OCI-LY3 (cell line): ENCODE measurements at regions not wholly inside any gene's neighbourhood (a gene's known extent, or its start where the extent isn't known, plus 50 kb on each side); places are given as distances from the start of the nearest gene placed in this dataset.
"Not testable (repeated sequence)": the region's sequence is repeated elsewhere in the genome, so short reads cannot be mapped to it uniquely, and the experiment has no call there.

ENCODE experiments used
- H2AFZ ChIP-seq: fragments of 200-600, 300-600 bp; shearing (Covaris generic); 2 replicates; pipeline ENCODE4 v1.6.0; 2014; ENCODE audit warnings: antibody characterized with exemption, low read depth, low read length
- H3K27ac ChIP-seq: fragments of 200-600, 300-600 bp; sonication (generic); 2 replicates; pipeline ENCODE4 v1.5.1; 2014; ENCODE audit warnings: mild to moderate bottlenecking, low read length, moderate library complexity, mixed read lengths
- H3K27me3 ChIP-seq: fragments of 200-600, 300-600 bp; sonication (generic); 2 replicates; pipeline ENCODE4 v1.6.1; 2014; ENCODE audit warnings: low read depth, low read length, mixed read lengths
- H3K36me3 ChIP-seq: fragments of 200-600, 300-600 bp; sonication (generic); replicated peaks from 2 replicates; pipeline ENCODE3; 2014; ENCODE audit warnings: low read depth, low read length, mixed read lengths
- H3K4me1 ChIP-seq: fragments of 300-600, 200-600 bp; sonication (generic); 2 replicates; pipeline ENCODE4 v1.6.1; 2014; ENCODE audit warnings: low read length, mixed read lengths
- H3K4me2 ChIP-seq: fragments of 200-600, 300-600 bp; sonication (generic); 2 replicates; pipeline ENCODE4 v1.6.1; 2014; ENCODE audit warnings: low read length, mixed read lengths
- H3K4me3 ChIP-seq: fragments of 300-600, 200-600 bp; sonication (generic); 2 replicates; pipeline ENCODE4 v1.5.1; 2014; ENCODE audit warnings: antibody characterized with exemption, mild to moderate bottlenecking, low read length, moderate library complexity
- H3K79me2 ChIP-seq: fragments of 300-600, 200-600 bp; shearing (Covaris generic); 2 replicates; pipeline ENCODE4 v1.6.1; 2014; ENCODE audit warnings: mild to moderate bottlenecking, low read length, mixed read lengths
- H3K9ac ChIP-seq: fragments of 300-600, 200-600 bp; shearing (Covaris generic); 2 replicates; pipeline ENCODE4 v1.6.0; 2014; ENCODE audit warnings: mild to moderate bottlenecking, low read length, moderate library complexity
- H3K9me3 ChIP-seq: fragments of 200-600, 300-600 bp; shearing (Covaris generic); 2 replicates; pipeline ENCODE4 v1.6.1; 2014; ENCODE audit warnings: low read length, mixed read lengths; ENCODE audit not compliant: insufficient read depth
- H4K20me1 ChIP-seq: fragments of 200-600, 300-600 bp; sonication (generic); 2 replicates; pipeline ENCODE4 v1.6.1; 2016; ENCODE audit warnings: low read length, mixed read lengths; ENCODE audit not compliant: insufficient read depth
- CTCF ChIP-seq: fragments of 200-600, 300-600 bp; sonication (generic); IDR thresholded peaks from 2 replicates; pipeline ENCODE4 v1.5.1; 2014; ENCODE audit warnings: antibody characterized with exemption, low read length, low read depth

DNA sequence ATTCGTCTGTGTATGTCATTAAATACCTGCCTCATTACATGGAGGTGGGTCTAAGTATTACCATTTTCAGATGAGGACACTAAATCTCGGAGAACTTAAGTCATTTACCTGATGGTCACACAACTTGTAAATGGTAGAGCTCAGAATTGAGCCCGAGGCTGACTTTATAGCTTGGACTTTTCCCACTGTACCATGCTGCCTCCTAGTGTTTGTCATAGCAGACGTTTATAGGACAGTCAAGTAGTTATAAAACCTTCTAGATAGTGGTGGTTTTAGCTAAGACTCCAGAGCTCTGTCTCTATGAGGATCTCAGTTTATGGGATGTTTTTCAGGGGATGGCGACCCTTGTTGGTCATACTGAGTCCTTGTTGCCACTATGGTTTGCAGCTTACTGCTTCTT is 271.8 kb downstream of the ZNF37A start:
- peak; percentile 14; the same call in 1 of the 2 replicates for TF ChIP-seq CTCF
- not testable (repeated sequence) for H3K36me3 ChIP-seq, H3K4me1 ChIP-seq, H3K27me3 ChIP-seq, H2AFZ ChIP-seq, H3K79me2 ChIP-seq, H3K9me3 ChIP-seq, H4K20me1 ChIP-seq, H3K9ac ChIP-seq, H3K4me2 ChIP-seq, H3K27ac ChIP-seq, H3K4me3 ChIP-seq

GRCh38 chr10:38383800-38384199 is 289.7 kb downstream of the ZNF37A start:
- not testable (repeated sequence) for H3K9me3 ChIP-seq, H3K4me3 ChIP-seq, H3K9ac ChIP-seq, H3K27ac ChIP-seq, H2AFZ ChIP-seq, H4K20me1 ChIP-seq, H3K4me2 ChIP-seq, H3K4me1 ChIP-seq, H3K79me2 ChIP-seq, H3K36me3 ChIP-seq, H3K27me3 ChIP-seq

DNA sequence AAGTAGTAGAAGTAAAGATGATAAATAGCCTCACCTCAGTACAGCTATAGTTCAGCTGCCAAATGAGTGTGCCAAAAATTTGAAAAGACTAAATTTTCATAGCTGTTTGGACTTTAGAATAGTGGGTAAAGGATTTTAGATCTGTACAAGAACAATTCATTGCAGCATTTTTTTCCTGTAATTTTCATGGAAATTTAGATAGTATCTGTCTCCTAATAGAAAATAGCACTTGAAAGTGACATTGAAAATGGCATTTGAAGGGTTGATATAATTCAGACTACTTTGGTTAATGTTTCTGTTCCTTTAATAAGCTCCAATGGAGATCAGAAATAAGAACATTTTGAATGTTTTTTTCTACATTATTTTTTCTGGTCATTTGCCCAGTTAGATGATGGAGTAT is 292.7 kb downstream of the ZNF37A start:
- H3K9ac ChIP-seq, H4K20me1 ChIP-seq, H3K4me2 ChIP-seq, H3K79me2 ChIP-seq, H3K36me3 ChIP-seq, H3K27me3 ChIP-seq, H3K4me1 ChIP-seq, H3K4me3 ChIP-seq, H3K27ac ChIP-seq, H3K9me3 ChIP-seq, H2AFZ ChIP-seq: not testable (repeated sequence)

DNA sequence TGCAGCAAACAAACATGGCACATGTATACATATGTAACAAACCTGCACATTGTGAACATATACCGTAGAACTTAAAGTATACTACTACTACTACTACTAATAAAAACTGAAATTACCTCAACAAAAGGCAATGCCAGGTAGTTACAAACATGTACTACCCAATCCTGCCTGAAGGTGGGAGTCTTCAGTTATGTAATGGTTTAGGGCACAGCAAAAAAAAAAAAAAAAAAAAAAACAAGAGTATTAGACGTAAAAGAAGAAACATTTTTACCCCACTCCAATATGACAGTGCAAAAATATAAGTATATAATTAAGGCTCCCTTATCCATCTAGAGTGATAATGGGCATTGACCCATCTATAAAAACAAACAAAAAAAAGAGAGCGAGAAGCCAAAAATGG is 296.6 kb downstream of the ZNF37A start:
- H3K4me1 ChIP-seq, H2AFZ ChIP-seq, H4K20me1 ChIP-seq, H3K27ac ChIP-seq, H3K27me3 ChIP-seq, H3K36me3 ChIP-seq, H3K4me2 ChIP-seq, H3K9me3 ChIP-seq, H3K4me3 ChIP-seq, H3K79me2 ChIP-seq, H3K9ac ChIP-seq: not testable (repeated sequence)

- not testable (repeated sequence) for H4K20me1 ChIP-seq, H3K4me3 ChIP-seq, H3K4me2 ChIP-seq, H3K4me1 ChIP-seq, H2AFZ ChIP-seq, H3K27me3 ChIP-seq, H3K79me2 ChIP-seq, H3K27ac ChIP-seq, H3K36me3 ChIP-seq, H3K9me3 ChIP-seq, H3K9ac ChIP-seq
Measured at GRCh38 chr10:38395465-38395864, 301.3 kb downstream of the ZNF37A start.

DNA sequence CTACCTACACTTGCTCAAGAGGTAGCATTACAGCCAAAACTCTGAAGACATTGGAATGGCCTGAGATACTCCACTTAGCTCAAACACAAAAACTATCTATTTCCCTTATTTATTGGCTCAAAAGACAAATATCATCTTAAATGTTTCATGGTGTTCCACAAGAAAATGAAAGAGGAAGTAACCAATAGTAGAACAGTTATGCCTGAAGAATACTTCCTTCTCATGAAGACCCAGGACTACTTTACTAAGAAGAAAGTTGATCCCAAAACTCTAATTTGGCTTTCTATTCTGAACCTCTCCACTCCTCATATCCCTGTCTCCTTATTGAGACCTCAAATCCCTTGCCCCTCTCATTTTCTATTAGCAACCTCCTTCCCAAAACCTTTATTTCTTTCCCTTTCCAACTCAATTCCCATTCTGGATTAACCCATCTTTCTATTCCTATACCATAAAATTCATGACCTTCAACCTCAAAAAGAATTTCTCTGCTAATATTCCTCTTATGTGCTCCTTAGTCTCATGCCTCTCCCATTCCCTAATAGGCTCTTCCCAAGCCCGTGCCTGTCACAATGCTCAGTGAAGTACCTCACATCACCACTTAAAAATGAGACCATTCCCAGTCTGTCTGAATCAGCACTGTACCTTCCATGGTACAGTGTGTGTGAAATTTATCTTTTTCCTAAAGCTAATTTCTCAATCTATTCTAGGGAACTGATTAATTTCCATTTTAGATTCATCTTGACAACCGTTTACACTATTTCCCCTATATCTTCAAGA is 302.2 kb downstream of the ZNF37A start:
- not testable (repeated sequence) for H3K27me3 ChIP-seq, H3K4me3 ChIP-seq, H3K79me2 ChIP-seq, H2AFZ ChIP-seq, H3K9me3 ChIP-seq, H3K36me3 ChIP-seq, H3K4me1 ChIP-seq, H3K27ac ChIP-seq, H4K20me1 ChIP-seq, H3K4me2 ChIP-seq, H3K9ac ChIP-seq

DNA sequence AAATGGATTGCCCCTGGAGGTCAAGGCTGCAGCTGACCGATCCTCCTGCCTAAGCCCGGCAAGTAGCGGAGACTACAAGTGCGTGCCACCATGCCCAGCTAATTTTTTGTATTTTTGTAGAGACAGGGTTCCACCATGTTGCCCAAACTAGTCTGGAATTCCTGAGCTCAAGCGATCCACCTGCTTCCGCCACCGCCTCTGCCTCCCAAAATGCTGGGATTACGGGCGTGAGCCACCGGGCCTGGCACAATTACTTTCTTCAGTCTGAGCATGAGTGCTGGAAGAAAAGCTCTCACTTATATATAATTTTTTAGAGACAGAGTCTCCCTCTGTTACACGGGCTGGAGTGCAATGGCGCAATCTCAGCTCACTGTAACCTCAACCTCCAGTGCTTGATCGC is 307.4 kb downstream of the ZNF37A start:
- Histone ChIP-seq H3K4me2 (peak overlapping the region; percentile 50), H3K27ac (peak overlapping the region; percentile 85; the same call in 1 of the 2 replicates), H3K9ac (peak overlapping the region; percentile 90), H3K4me3 (peak overlapping the region; percentile 93)
- H3K36me3 ChIP-seq, H3K9me3 ChIP-seq, H3K27me3 ChIP-seq, H3K4me1 ChIP-seq, H4K20me1 ChIP-seq, H3K79me2 ChIP-seq, H2AFZ ChIP-seq: not testable (repeated sequence)

- not testable (repeated sequence) for H4K20me1 ChIP-seq, H3K36me3 ChIP-seq, H3K79me2 ChIP-seq, H3K9me3 ChIP-seq, H2AFZ ChIP-seq, H3K27me3 ChIP-seq, H3K4me1 ChIP-seq
- Histone ChIP-seq H3K4me3 (peak overlapping the region; percentile 93), H3K27ac (peak overlapping the region; percentile 85), H3K4me2 (peak overlapping the region; percentile 59), H3K9ac (peak overlapping the region; percentile 90)
Measured at GRCh38 chr10:38402442-38403346, 308.6 kb downstream of the ZNF37A start.
